GM23248 (cell line): ENCODE measurements at regions not wholly inside any gene's neighbourhood (a gene's known extent, or its start where the extent isn't known, plus 50 kb on each side); places are given as distances from the start of the nearest gene placed in this dataset.

Source experiments
- EZH2 ChIP-seq: fragments of 200-600 bp; sonication (generic); IDR thresholded peaks from 2 replicates; pipeline ENCODE4 v1.6.1; 2018; ENCODE audit warnings: antibody characterized with exemption, mild to moderate bottlenecking; ENCODE audit not compliant: insufficient read depth, poor library complexity, severe bottlenecking
- EZH2phosphoT487 ChIP-seq: fragments of 200-600 bp; sonication (generic); IDR thresholded peaks from 2 replicates; pipeline ENCODE4 v1.6.1; 2018; ENCODE audit warnings: antibody characterized with exemption, moderate library complexity, mild to moderate bottlenecking, low read depth; ENCODE audit not compliant: insufficient read depth

DNA sequence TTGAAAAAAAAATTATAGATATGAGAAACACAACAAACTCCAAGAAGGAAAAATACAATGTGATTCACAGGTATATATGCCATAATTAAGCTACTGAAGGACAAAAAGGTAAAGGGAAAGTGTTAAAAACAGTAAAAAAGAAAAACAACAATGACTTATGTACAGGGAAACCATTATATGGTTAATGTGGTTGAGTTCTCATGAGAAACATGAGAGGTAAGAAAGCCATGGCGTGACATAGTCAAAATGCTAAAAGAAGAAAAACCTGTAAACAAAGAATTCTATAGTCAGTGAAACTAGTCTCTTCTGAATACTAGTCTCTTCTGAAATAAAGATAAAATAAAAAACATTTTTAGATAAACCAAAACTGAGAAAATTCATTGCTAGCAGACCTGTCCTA, 109.1 kb downstream of the NEDD1 start:
- TF ChIP-seq EZH2: no peak
- TF ChIP-seq EZH2phosphoT487: no peak
